Body of pancreas (tissue), 4 donors: ENCODE measurements at regions not wholly inside any gene's neighbourhood (a gene's known extent, or its start where the extent isn't known, plus 50 kb on each side); places are given as distances from the start of the nearest gene placed in this dataset.

Experiments used
- CTCF ChIP-seq, 7 experiments: fragments of 450-650 bp in 4 of 7; fragments of 200-600 bp in 3 of 7; sonication (generic) in 3 of 7; IDR thresholded peaks; one replicate each; pipeline ENCODE4 v1.5.1; 2016 to 2019; ENCODE audit warnings: antibody characterized with exemption in 7 of 7
- POLR2A ChIP-seq, 3 donors: fragments of 450-650 bp; IDR thresholded peaks; one replicate each; pipeline ENCODE4 v1.6.1; 2016; ENCODE audit warnings: antibody characterized with exemption in 3 of 3, mild to moderate bottlenecking in 2 of 3

- TF ChIP-seq CTCF (IDR thresholded peaks at IDR 0.05): no peak
- TF ChIP-seq POLR2A (IDR thresholded peaks at IDR 0.05): no peak
Measured at GRCh38 chr12:81962126-81962856, 203.1 kb upstream of the PPFIA2 start.
